Endothelial cell (in vitro differentiated cells): ENCODE measurements at regions not wholly inside any gene's neighbourhood (a gene's known extent, or its start where the extent isn't known, plus 50 kb on each side); places are given as distances from the start of the nearest gene placed in this dataset.

Experiments used
- DNase-seq: peaks from one replicate; pipeline ENCODE4 v3.0.0; 2021; ENCODE audit warnings: low spot score
- H3K27ac Mint-ChIP-seq: one replicate; pipeline ENCODE4 v1.8.0; 2021; ENCODE audit warnings: mixed read lengths, inconsistent platforms; ENCODE audit not compliant: unreplicated experiment
- H3K27me3 Mint-ChIP-seq: one replicate; pipeline ENCODE4 v1.8.0; 2021; ENCODE audit warnings: mild to moderate bottlenecking, moderate library complexity, mixed read lengths, inconsistent platforms; ENCODE audit not compliant: unreplicated experiment
- H3K36me3 Mint-ChIP-seq: one replicate; pipeline ENCODE4 v1.8.0; 2021; ENCODE audit warnings: mild to moderate bottlenecking, low read depth, mixed read lengths, inconsistent platforms; ENCODE audit not compliant: unreplicated experiment
- H3K4me1 Mint-ChIP-seq: one replicate; pipeline ENCODE4 v1.8.0; 2021; ENCODE audit warnings: mild to moderate bottlenecking, mixed read lengths, inconsistent platforms; ENCODE audit not compliant: unreplicated experiment
- H3K4me3 Mint-ChIP-seq: one replicate; pipeline ENCODE4 v1.8.0; 2021; ENCODE audit warnings: mild to moderate bottlenecking, mixed read lengths, inconsistent platforms; ENCODE audit not compliant: unreplicated experiment
- H3K9me3 Mint-ChIP-seq: one replicate; pipeline ENCODE4 v1.8.0; 2021; ENCODE audit warnings: mixed read lengths, inconsistent platforms; ENCODE audit not compliant: unreplicated experiment
- TF ChIP-seq, protein P1 (sequence below): fragments of 200-600 bp; sonication (generic); IDR thresholded peaks from one replicate; pipeline ENCODE4 v1.5.0; 2021; ENCODE audit warnings: antibody characterized with exemption; ENCODE audit not compliant: unreplicated experiment

DNA sequence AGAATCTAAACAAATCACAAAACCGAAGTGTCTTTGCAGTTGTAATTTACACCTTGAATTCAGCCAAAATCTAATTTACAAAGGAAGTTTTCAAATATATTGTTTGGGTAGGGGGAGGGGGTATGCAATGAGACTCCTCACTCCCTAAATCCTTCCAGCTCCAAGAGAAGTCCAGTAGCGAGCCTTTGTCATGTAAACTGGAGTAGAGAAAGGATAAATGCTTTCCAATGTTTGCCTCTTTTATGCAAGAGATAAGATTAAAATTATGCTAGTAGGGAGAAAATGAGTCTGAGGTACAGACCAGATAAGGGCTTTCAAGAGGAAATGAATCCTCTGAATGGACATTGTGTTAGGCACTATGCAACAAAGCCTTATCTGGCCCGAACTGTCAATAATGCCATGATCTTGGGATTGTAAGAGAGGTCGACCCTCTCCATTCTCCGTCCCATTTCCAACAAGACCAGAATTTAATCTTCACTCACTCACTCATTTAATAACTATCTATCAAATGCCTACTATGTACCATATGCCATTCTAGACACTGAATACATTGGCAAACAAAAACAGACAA lies 199.2 kb downstream of the LACC1 start:
- Mint-ChIP-seq H3K9me3 (no peaks in the 10 kb centered on the region), H3K36me3 (no peaks in the 10 kb centered on the region), H3K4me1 (peaks cover 16% of the 10 kb centered on the region), H3K27me3 (peaks cover 1% of the 10 kb centered on the region), H3K4me3 (no peak overlapping the region), H3K27ac (no peak overlapping the region)
- TF ChIP-seq, protein P1, sequence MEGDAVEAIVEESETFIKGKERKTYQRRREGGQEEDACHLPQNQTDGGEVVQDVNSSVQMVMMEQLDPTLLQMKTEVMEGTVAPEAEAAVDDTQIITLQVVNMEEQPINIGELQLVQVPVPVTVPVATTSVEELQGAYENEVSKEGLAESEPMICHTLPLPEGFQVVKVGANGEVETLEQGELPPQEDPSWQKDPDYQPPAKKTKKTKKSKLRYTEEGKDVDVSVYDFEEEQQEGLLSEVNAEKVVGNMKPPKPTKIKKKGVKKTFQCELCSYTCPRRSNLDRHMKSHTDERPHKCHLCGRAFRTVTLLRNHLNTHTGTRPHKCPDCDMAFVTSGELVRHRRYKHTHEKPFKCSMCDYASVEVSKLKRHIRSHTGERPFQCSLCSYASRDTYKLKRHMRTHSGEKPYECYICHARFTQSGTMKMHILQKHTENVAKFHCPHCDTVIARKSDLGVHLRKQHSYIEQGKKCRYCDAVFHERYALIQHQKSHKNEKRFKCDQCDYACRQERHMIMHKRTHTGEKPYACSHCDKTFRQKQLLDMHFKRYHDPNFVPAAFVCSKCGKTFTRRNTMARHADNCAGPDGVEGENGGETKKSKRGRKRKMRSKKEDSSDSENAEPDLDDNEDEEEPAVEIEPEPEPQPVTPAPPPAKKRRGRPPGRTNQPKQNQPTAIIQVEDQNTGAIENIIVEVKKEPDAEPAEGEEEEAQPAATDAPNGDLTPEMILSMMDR = no peak
- DNase-seq = no peak

GRCh38 chr13:44079413-44080205 lies 199.9 kb downstream of the LACC1 start:
- Mint-ChIP-seq H3K4me3 (no peak overlapping the region), H3K27ac (no peak overlapping the region)
- no peak for DNase-seq

DNA sequence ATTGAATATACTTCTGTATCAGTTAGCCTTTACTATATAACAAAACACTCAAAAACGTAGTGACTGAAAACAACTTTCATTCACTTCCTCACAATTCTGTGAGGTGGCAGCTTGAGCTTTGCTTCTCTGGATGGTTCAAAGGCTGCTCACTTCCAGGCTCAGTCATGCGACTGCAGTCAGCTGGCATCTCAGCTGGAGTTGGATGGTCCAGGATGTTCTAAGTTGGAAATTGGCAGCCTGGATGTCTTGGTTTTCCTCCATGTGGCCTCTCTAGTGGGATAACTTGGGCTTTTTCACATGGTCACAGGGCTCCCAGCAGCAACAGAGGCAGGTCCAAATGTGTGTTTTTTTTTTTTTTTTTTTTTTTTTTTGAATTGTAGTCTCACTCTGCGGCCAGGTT lies 204.4 kb downstream of the LACC1 start:
- H3K9me3 Mint-ChIP-seq = no peaks in the 10 kb centered on the region
- DNase-seq = no peak
- peaks cover 6% of the 10 kb centered on the region for H3K36me3 Mint-ChIP-seq
- no peak overlapping the region for H3K27ac Mint-ChIP-seq
- peaks cover 16% of the 10 kb centered on the region for H3K4me1 Mint-ChIP-seq
- H3K27me3 Mint-ChIP-seq = peaks cover 3% of the 10 kb centered on the region
- TF ChIP-seq, protein P1 = no peak
- no peak overlapping the region for H3K4me3 Mint-ChIP-seq

More at GRCh38 chr13:44079413-44080205, 199.9 kb downstream of the LACC1 start:
- TF ChIP-seq, protein P1 = no peak
- H3K9me3 Mint-ChIP-seq = no peaks in the 10 kb centered on the region
- H3K4me1 Mint-ChIP-seq = peaks cover 16% of the 10 kb centered on the region
- H3K27me3 Mint-ChIP-seq = peaks cover 1% of the 10 kb centered on the region
- no peaks in the 10 kb centered on the region for H3K36me3 Mint-ChIP-seq

DNA sequence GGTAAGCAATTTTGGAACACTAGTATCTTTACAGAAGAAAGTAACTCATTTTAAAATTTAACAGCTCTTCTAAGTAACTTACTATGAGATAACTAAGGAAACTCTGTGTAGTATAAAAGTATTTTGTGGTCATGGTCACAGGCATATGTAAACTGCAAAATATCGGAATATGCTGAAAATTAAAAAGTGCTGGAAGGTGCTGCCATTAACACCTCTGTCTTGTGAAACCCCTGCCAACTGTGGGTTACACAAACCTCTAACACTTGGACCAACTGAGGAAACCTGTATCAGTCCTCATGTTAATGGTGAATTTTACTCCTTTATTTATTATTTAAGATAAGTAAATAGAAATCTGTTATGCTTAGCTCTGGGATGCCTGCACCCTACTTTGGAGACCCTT lies 206.7 kb downstream of the LACC1 start:
- Mint-ChIP-seq H3K27me3 (peaks cover 3% of the 10 kb centered on the region), H3K9me3 (no peaks in the 10 kb centered on the region), H3K36me3 (peaks cover 6% of the 10 kb centered on the region), H3K4me3 (no peak overlapping the region), H3K27ac (no peak overlapping the region), H3K4me1 (peaks cover 8% of the 10 kb centered on the region)
- DNase-seq = no peak
- TF ChIP-seq, protein P1 = no peak

GRCh38 chr13:44088411-44088810 lies 208.7 kb downstream of the LACC1 start:
- TF ChIP-seq, protein P1 = no peak
- Mint-ChIP-seq H3K4me3 (no peak overlapping the region), H3K27ac (no peak overlapping the region), H3K9me3 (no peaks in the 10 kb centered on the region), H3K4me1 (peaks cover 8% of the 10 kb centered on the region), H3K36me3 (peaks cover 6% of the 10 kb centered on the region), H3K27me3 (peaks cover 3% of the 10 kb centered on the region)
- DNase-seq = no peak
